ENCODE measurements at regions not wholly inside any gene's neighbourhood (a gene's known extent, or its start where the extent isn't known, plus 50 kb on each side); places are given as distances from the start of the nearest gene placed in this dataset.

- CTCF ChIA-PET: no interaction called here
- H3K36me3 ChIP-seq (replicated peaks in 1 of 2; ENCODE audit: control extremely low read depth in 1 of 2, control insufficient read depth in 1 of 2, extremely low read depth in 1 of 2, insufficient read depth in 2 of 2, low read length in 1 of 2): no peaks in the 10 kb centered on the region
- H3K4me3 ChIP-seq (ENCODE audit: control extremely low read depth in 1 of 5, extremely low read depth in 1 of 5, insufficient read depth in 1 of 5, low read depth in 2 of 5, low read length in 4 of 5): no peak overlapping the region
- TF ChIP-seq CTCF (IDR thresholded peaks at IDR 0.05): no peak
- TF ChIP-seq EZH2 (IDR thresholded peaks at IDR 0.05; ENCODE audit: borderline replicate concordance, insufficient read depth, low read depth, low read length, poor library complexity, severe bottlenecking): no peak
- H3K9ac ChIP-seq (ENCODE audit: low read length): no peak overlapping the region
- H3K4me3 Mint-ChIP-seq: no peak overlapping the region
- H3K4me2 ChIP-seq (replicated peaks; ENCODE audit: low read depth, low read length, poor library complexity, severe bottlenecking): no peak overlapping the region
- ATAC-seq (ENCODE audit: low read depth) (no peak), DNase-seq (no peak)
- POLR2A ChIA-PET: no interaction called here
- H3K4me1 Mint-ChIP-seq: no peaks in the 10 kb centered on the region
- no peaks in the 10 kb centered on the region for H4K20me1 ChIP-seq (ENCODE audit: control insufficient read depth, insufficient read depth, low read length, poor library complexity, severe bottlenecking)
- no peaks in the 10 kb centered on the region for H3K79me2 ChIP-seq (ENCODE audit: control insufficient read depth, insufficient read depth, low read length)
- no peaks in the 10 kb centered on the region for H3K9me3 ChIP-seq (ENCODE audit: control extremely low read depth in 1 of 3, control insufficient read depth in 2 of 3, insufficient read depth in 1 of 3, low read length in 2 of 3)
- H3K27ac ChIP-seq (ENCODE audit: low read length in 2 of 2): no peak overlapping the region
- no peaks in the 10 kb centered on the region for H3K9me3 Mint-ChIP-seq (ENCODE audit: insufficient read depth)
- no CpG with 5 or more reads among the region's 2 CpGs for WGBS (ENCODE audit: insufficient coverage)
- no peak overlapping the region for H3K27ac Mint-ChIP-seq
- H2AFZ ChIP-seq (ENCODE audit: insufficient read depth, low read depth, low read length, poor library complexity, severe bottlenecking): no peak overlapping the region
- intact Hi-C loops (cut with micrococcal nuclease): no loop called here
- peaks cover 0 to 2% (median 0%) of the 10 kb centered on the region in 4 experiments for H3K27me3 ChIP-seq (replicated peaks in 1 of 4; ENCODE audit: control extremely low read depth in 1 of 4, control insufficient read depth in 3 of 4, insufficient read depth in 4 of 4, low read length in 3 of 4)
- peaks cover 11% of the 10 kb centered on the region for H3K27me3 Mint-ChIP-seq
- H3K4me1 ChIP-seq (ENCODE audit: control insufficient read depth in 2 of 2, insufficient read depth in 2 of 2, low read length in 2 of 2): no peaks in the 10 kb centered on the region
Measured at GRCh38 chr1:5812295-5812694, 179.9 kb downstream of the NPHP4 start.

DNA sequence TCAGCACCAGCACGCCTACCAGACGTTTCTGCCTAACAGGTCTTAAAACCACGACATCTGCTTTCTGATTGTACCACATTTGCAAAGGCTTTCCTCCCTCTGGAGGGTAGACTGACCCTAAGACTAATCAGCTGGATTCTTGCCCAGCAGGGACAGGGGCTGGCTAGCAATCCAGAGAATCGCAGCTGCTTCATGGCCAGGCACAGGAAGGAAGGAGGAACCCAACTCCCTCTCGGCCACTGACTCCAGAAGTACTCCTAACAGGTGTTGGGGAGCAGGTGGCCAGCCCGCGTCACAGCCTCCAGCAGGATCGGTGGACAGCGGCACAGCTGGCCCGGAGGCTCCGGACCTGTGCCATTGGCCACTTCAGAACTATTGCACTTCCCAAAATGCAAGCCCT lies 180.8 kb downstream of the NPHP4 start:
- CTCF ChIA-PET: no interaction called here

More for the DNA sequence above, 180.8 kb downstream of the NPHP4 start:
- intact Hi-C loops (cut with micrococcal nuclease): no loop called here
- H3K9me3 Mint-ChIP-seq (ENCODE audit: insufficient read depth): no peaks in the 10 kb centered on the region
- H3K27ac Mint-ChIP-seq: no peak overlapping the region
- POLR2A ChIA-PET: no interaction called here
- DNase-seq (no peak), ATAC-seq (ENCODE audit: low read depth) (no peak)
- peaks cover 0 to 2% (median 0%) of the 10 kb centered on the region in 4 experiments for H3K27me3 ChIP-seq (replicated peaks in 1 of 4; ENCODE audit: control extremely low read depth in 1 of 4, control insufficient read depth in 3 of 4, insufficient read depth in 4 of 4, low read length in 3 of 4)
- no peak overlapping the region for H3K4me2 ChIP-seq (replicated peaks; ENCODE audit: low read depth, low read length, poor library complexity, severe bottlenecking)
- no peaks in the 10 kb centered on the region for H3K36me3 ChIP-seq (replicated peaks in 1 of 2; ENCODE audit: control extremely low read depth in 1 of 2, control insufficient read depth in 1 of 2, extremely low read depth in 1 of 2, insufficient read depth in 2 of 2, low read length in 1 of 2)
- no peak overlapping the region for H3K4me3 Mint-ChIP-seq
- peaks cover 8% of the 10 kb centered on the region for H3K27me3 Mint-ChIP-seq
- no peaks in the 10 kb centered on the region for H4K20me1 ChIP-seq (ENCODE audit: control insufficient read depth, insufficient read depth, low read length, poor library complexity, severe bottlenecking)
- H3K4me1 ChIP-seq (ENCODE audit: control insufficient read depth in 2 of 2, insufficient read depth in 2 of 2, low read length in 2 of 2): no peaks in the 10 kb centered on the region
- no peaks in the 10 kb centered on the region for H3K79me2 ChIP-seq (ENCODE audit: control insufficient read depth, insufficient read depth, low read length)
- TF ChIP-seq EZH2 (IDR thresholded peaks at IDR 0.05; ENCODE audit: borderline replicate concordance, insufficient read depth, low read depth, low read length, poor library complexity, severe bottlenecking) (no peak), CTCF (IDR thresholded peaks at IDR 0.05) (no peak)
- H3K9me3 ChIP-seq (ENCODE audit: control extremely low read depth in 1 of 3, control insufficient read depth in 2 of 3, insufficient read depth in 1 of 3, low read length in 2 of 3): no peaks in the 10 kb centered on the region
- H3K4me1 Mint-ChIP-seq: no peaks in the 10 kb centered on the region
- no peak overlapping the region for H3K27ac ChIP-seq (ENCODE audit: low read length in 2 of 2)
- 55% methylated on average over 10 of the region's 11 CpGs for WGBS (ENCODE audit: insufficient coverage)
- no peak overlapping the region for H3K9ac ChIP-seq (ENCODE audit: low read length)
- no peak overlapping the region for H2AFZ ChIP-seq (ENCODE audit: insufficient read depth, low read depth, low read length, poor library complexity, severe bottlenecking)
- H3K4me3 ChIP-seq (ENCODE audit: control extremely low read depth in 1 of 5, extremely low read depth in 1 of 5, insufficient read depth in 1 of 5, low read depth in 2 of 5, low read length in 4 of 5): no peak overlapping the region
